GM23338 (cell line): ENCODE measurements at regions not wholly inside any gene's neighbourhood (a gene's known extent, or its start where the extent isn't known, plus 50 kb on each side); places are given as distances from the start of the nearest gene placed in this dataset.
A peak's percentile ranks its signal among the peaks of the same experiment; 100 is the strongest.

ENCODE experiments used
- ATAC-seq: fragments of 200-7000 bp; cut with Tn5 transposase; 3 replicates; pipeline ENCODE4 v1.9.1; 2020
- DNase-seq: peaks from one replicate; pipeline ENCODE4 v3.0.0-alpha.2; 2015; ENCODE audit warnings: low spot score
- H2AFZ ChIP-seq: fragments of 200-600 bp; sonication (generic); 2 replicates; pipeline ENCODE4 v1.8.0; 2016; ENCODE audit warnings: antibody characterized with exemption, mild to moderate bottlenecking, moderate library complexity
- H3F3A ChIP-seq: fragments of 200-600 bp; sonication (generic); replicated peaks from 2 replicates; pipeline ENCODE4 v1.8.0; 2017; ENCODE audit warnings: antibody characterized with exemption, mixed run types, low read depth
- H3K27ac ChIP-seq: fragments of 200-600 bp; sonication (generic); 2 replicates; pipeline ENCODE4 v1.6.1; 2016; ENCODE audit warnings: low read depth
- H3K27me3 ChIP-seq: fragments of 200-600 bp; sonication (generic); 2 replicates; pipeline ENCODE4 v1.8.0; 2016; ENCODE audit warnings: mild to moderate bottlenecking, mixed run types, moderate library complexity; ENCODE audit not compliant: insufficient read depth
- H3K36me3 ChIP-seq: fragments of 200-600 bp; sonication (generic); 2 replicates; pipeline ENCODE4 v1.8.0; 2016; ENCODE audit warnings: mild to moderate bottlenecking; ENCODE audit not compliant: insufficient read depth
- H3K4me1 ChIP-seq: fragments of 200-600 bp; sonication (generic); 2 replicates; pipeline ENCODE4 v1.8.0; 2016; ENCODE audit warnings: mild to moderate bottlenecking, moderate library complexity; ENCODE audit not compliant: insufficient read depth
- H3K4me2 ChIP-seq: fragments of 200-600 bp; sonication (generic); 2 replicates; pipeline ENCODE4 v1.7.1; 2017; ENCODE audit warnings: mixed run types
- H3K4me3 ChIP-seq: fragments of 200-600 bp; sonication (generic); 2 replicates; pipeline ENCODE4 v1.6.1; 2016; ENCODE audit warnings: mixed run types
- H3K79me2 ChIP-seq: fragments of 200-600 bp; sonication (generic); replicated peaks from 2 replicates; pipeline ENCODE4 v1.8.0; 2017; ENCODE audit warnings: mild to moderate bottlenecking; ENCODE audit not compliant: insufficient read depth
- H3K9me2 ChIP-seq: fragments of 200-600 bp; sonication (generic); 2 replicates; pipeline ENCODE4 v1.8.0; 2017; ENCODE audit not compliant: insufficient read depth
- H4K20me1 ChIP-seq: fragments of 200-600 bp; sonication (generic); replicated peaks from 2 replicates; pipeline ENCODE4 v1.8.0; 2017; ENCODE audit warnings: mild to moderate bottlenecking; ENCODE audit not compliant: insufficient read depth
- H3K27ac Mint-ChIP-seq: 2 replicates; pipeline ENCODE4 v1.8.0; 2020; ENCODE audit warnings: inconsistent platforms, mild to moderate bottlenecking, moderate library complexity, mixed read lengths
- H3K27me3 Mint-ChIP-seq: 3 replicates; pipeline ENCODE4 v1.8.0; 2022; ENCODE audit warnings: low read depth, mild to moderate bottlenecking, moderate library complexity, mixed read lengths, inconsistent platforms; ENCODE audit not compliant: insufficient read depth, poor library complexity
- H3K36me3 Mint-ChIP-seq: 3 replicates; pipeline ENCODE4 v1.8.0; 2021; ENCODE audit warnings: low read depth, mild to moderate bottlenecking, inconsistent platforms, moderate library complexity, mixed read lengths
- H3K4me1 Mint-ChIP-seq: 3 replicates; pipeline ENCODE4 v1.8.0; 2020; ENCODE audit warnings: mild to moderate bottlenecking, inconsistent platforms, mixed read lengths
- H3K4me3 Mint-ChIP-seq: 3 replicates; pipeline ENCODE4 v1.8.0; 2021; ENCODE audit warnings: moderate library complexity, mild to moderate bottlenecking, inconsistent platforms, mixed read lengths
- H3K9me3 Mint-ChIP-seq: 3 replicates; pipeline ENCODE4 v1.8.0; 2020; ENCODE audit warnings: moderate library complexity, mild to moderate bottlenecking, inconsistent platforms, mixed read lengths
- CREB1 ChIP-seq: fragments of 250-450 bp; sonication (Bioruptor Pico); IDR thresholded peaks from 2 replicates; pipeline ENCODE4 v1.5.0; 2020; ENCODE audit warnings: low read depth, mild to moderate bottlenecking, moderate library complexity
- CTCF ChIP-seq, 2 experiments: fragments of 200-600 bp in 1 of 2; sonication (generic) in 1 of 2; conservative IDR thresholded peaks; 2 replicates each; pipeline versions ENCODE4 v1.5.1 to v1.6.1; 2016 to 2017; ENCODE audit warnings: antibody characterized with exemption in 2 of 2, low read depth in 2 of 2, mild to moderate bottlenecking in 2 of 2, moderate library complexity in 1 of 2
- ETS1 ChIP-seq: IDR thresholded peaks from 2 replicates; pipeline ENCODE4 v1.6.1; 2016; ENCODE audit warnings: antibody characterized with exemption
- EZH2 ChIP-seq: fragments of 200-600 bp; sonication (generic); IDR thresholded peaks from one replicate; pipeline ENCODE4 v1.8.0; 2017; ENCODE audit warnings: antibody characterized with exemption, mild to moderate bottlenecking, low read depth; ENCODE audit not compliant: unreplicated experiment
- JUNB ChIP-seq: IDR thresholded peaks from one replicate; pipeline ENCODE4 v1.6.1; 2016; ENCODE audit warnings: antibody characterized with exemption; ENCODE audit not compliant: unreplicated experiment
- NANOG ChIP-seq: IDR thresholded peaks from 2 replicates; pipeline ENCODE4 v1.6.1; 2016; ENCODE audit warnings: antibody characterized with exemption, borderline replicate concordance
- REST ChIP-seq: IDR thresholded peaks from one replicate; pipeline ENCODE4 v1.6.1; 2018; ENCODE audit warnings: antibody characterized with exemption; ENCODE audit not compliant: unreplicated experiment
- ZNF114 ChIP-seq: fragments of 250-450 bp; sonication (Bioruptor Pico); IDR thresholded peaks from 2 replicates; pipeline ENCODE4 v1.5.0; 2020; ENCODE audit warnings: mild to moderate bottlenecking, moderate library complexity

- no peak for TF ChIP-seq REST
Measured at GRCh38 chr16:76656994-76657393, 379.8 kb downstream of the CNTNAP4 start (continued).

- H3F3A ChIP-seq: no peaks in the 10 kb centered on the region
- no peak overlapping the region for H3K27ac ChIP-seq
- H3K9me2 ChIP-seq: no peaks in the 10 kb centered on the region
- no peak overlapping the region for H3K4me2 ChIP-seq
- no peaks in the 10 kb centered on the region for H3K79me2 ChIP-seq
- no peak overlapping the region for H3K27ac Mint-ChIP-seq
- H3K27me3 Mint-ChIP-seq: no peaks in the 10 kb centered on the region
- no peak overlapping the region for H3K4me3 ChIP-seq
- H3K4me3 Mint-ChIP-seq: no peak overlapping the region
- no peak for TF ChIP-seq NANOG
- TF ChIP-seq EZH2: no peak
- TF ChIP-seq ZNF114 (CRISPR knock-in tag): no peak
- no peak for TF ChIP-seq JUNB
- H3K36me3 ChIP-seq: no peaks in the 10 kb centered on the region
- ATAC-seq: no peak
- H3K27me3 ChIP-seq: no peaks in the 10 kb centered on the region
- no peaks in the 10 kb centered on the region for H3K4me1 Mint-ChIP-seq
- peaks cover 60% of the 10 kb centered on the region for H3K9me3 Mint-ChIP-seq
- no peaks in the 10 kb centered on the region; the same call in 2 of the 3 replicates for H3K36me3 Mint-ChIP-seq
- H3K4me1 ChIP-seq: no peaks in the 10 kb centered on the region
- DNase-seq: no peak
- H2AFZ ChIP-seq: no peak overlapping the region
- H4K20me1 ChIP-seq: no peaks in the 10 kb centered on the region
Measured at GRCh38 chr16:76661691-76662235, 384.6 kb downstream of the CNTNAP4 start.

- H3K79me2 ChIP-seq: no peaks in the 10 kb centered on the region
- H2AFZ ChIP-seq: no peak overlapping the region
- H3F3A ChIP-seq: no peaks in the 10 kb centered on the region
- Mint-ChIP-seq H3K27me3 (no peaks in the 10 kb centered on the region), H3K36me3 (no peaks in the 10 kb centered on the region; the same call in 2 of the 3 replicates), H3K9me3 (peaks cover 62% of the 10 kb centered on the region), H3K4me1 (no peaks in the 10 kb centered on the region), H3K27ac (no peak overlapping the region), H3K4me3 (no peak overlapping the region)
- no peak overlapping the region for H3K27ac ChIP-seq
- H4K20me1 ChIP-seq: no peaks in the 10 kb centered on the region
- H3K4me2 ChIP-seq: no peak overlapping the region
- H3K4me1 ChIP-seq: no peaks in the 10 kb centered on the region
- H3K36me3 ChIP-seq: no peaks in the 10 kb centered on the region
- H3K4me3 ChIP-seq: no peak overlapping the region
- H3K9me2 ChIP-seq: no peaks in the 10 kb centered on the region
- no peaks in the 10 kb centered on the region for H3K27me3 ChIP-seq
- DNase-seq: no peak
- no peak for ATAC-seq
- TF ChIP-seq NANOG: no peak
- TF ChIP-seq ETS1: no peak
- no peak for TF ChIP-seq CREB1
- no peak for TF ChIP-seq ZNF114 (CRISPR knock-in tag)
- TF ChIP-seq CTCF (conservative IDR thresholded peaks at IDR 0.05; ENCODE audit: low read depth in 2 of 2): peak in 1 of 2 experiments; percentile 25; a peak in 1 of 4 replicates
Measured at GRCh38 chr16:76665571-76666275, 388.5 kb downstream of the CNTNAP4 start.
